ENCODE measurements at regions not wholly inside any gene's neighbourhood (a gene's known extent, or its start where the extent isn't known, plus 50 kb on each side); places are given as distances from the start of the nearest gene placed in this dataset.

- Histone ChIP-seq H3K36me3 (replicated peaks in 1 of 2; ENCODE audit: control extremely low read depth in 1 of 2, control insufficient read depth in 1 of 2, extremely low read depth in 1 of 2, insufficient read depth in 2 of 2, low read length in 1 of 2) (no peaks in the 10 kb centered on the region), H3K4me2 (replicated peaks; ENCODE audit: low read depth, low read length, poor library complexity, severe bottlenecking) (no peak overlapping the region), H3K27ac (ENCODE audit: low read length in 2 of 2) (no peak overlapping the region), H3K9ac (ENCODE audit: low read length) (no peak overlapping the region), H3K4me3 (ENCODE audit: control extremely low read depth in 1 of 5, extremely low read depth in 1 of 5, insufficient read depth in 1 of 5, low read depth in 2 of 5, low read length in 4 of 5) (no peak overlapping the region), H2AFZ (ENCODE audit: insufficient read depth, low read depth, low read length, poor library complexity, severe bottlenecking) (no peak overlapping the region), H4K20me1 (ENCODE audit: control insufficient read depth, insufficient read depth, low read length, poor library complexity, severe bottlenecking) (no peaks in the 10 kb centered on the region), H3K27me3 (replicated peaks in 1 of 4; ENCODE audit: control extremely low read depth in 1 of 4, control insufficient read depth in 3 of 4, insufficient read depth in 4 of 4, low read length in 3 of 4) (no peaks in the 10 kb centered on the region), H3K9me3 (ENCODE audit: control extremely low read depth in 1 of 3, control insufficient read depth in 2 of 3, insufficient read depth in 1 of 3, low read length in 2 of 3) (peaks cover 0 to 2% (median 0%) of the 10 kb centered on the region in 3 donors), H3K79me2 (ENCODE audit: control insufficient read depth, insufficient read depth, low read length) (no peaks in the 10 kb centered on the region), H3K4me1 (ENCODE audit: control insufficient read depth in 2 of 2, insufficient read depth in 2 of 2, low read length in 2 of 2) (no peaks in the 10 kb centered on the region)
- no peak for DNase-seq
- Mint-ChIP-seq H3K27me3 (no peaks in the 10 kb centered on the region), H3K4me3 (no peak overlapping the region), H3K27ac (no peak overlapping the region), H3K9me3 (ENCODE audit: insufficient read depth) (no peaks in the 10 kb centered on the region), H3K4me1 (no peaks in the 10 kb centered on the region)
- CTCF ChIA-PET, result no interaction called here
- POLR2A ChIA-PET, result no interaction called here
- 100% methylated on average over 2 of the region's 6 CpGs for WGBS (ENCODE audit: insufficient coverage)
- no peak for TF ChIP-seq EZH2 (IDR thresholded peaks at IDR 0.05; ENCODE audit: borderline replicate concordance, insufficient read depth, low read depth, low read length, poor library complexity, severe bottlenecking)
- no peak for TF ChIP-seq CTCF (IDR thresholded peaks at IDR 0.05)
- intact Hi-C loops (cut with micrococcal nuclease), result no loop called here
- no peak for ATAC-seq (ENCODE audit: low read depth)
Measured at GRCh38 chr2:107020392-107020791, 134.4 kb upstream of the ST6GAL2 start.

GRCh38 chr2:107024269-107024668, 138.3 kb upstream of the ST6GAL2 start:
- TF ChIP-seq CTCF (IDR thresholded peaks at IDR 0.05) (no peak), EZH2 (IDR thresholded peaks at IDR 0.05; ENCODE audit: borderline replicate concordance, insufficient read depth, low read depth, low read length, poor library complexity, severe bottlenecking) (no peak)
- H3K4me1 Mint-ChIP-seq, result no peaks in the 10 kb centered on the region
- ChIA-PET CTCF (no interaction called here), POLR2A (no interaction called here)
- H3K27ac Mint-ChIP-seq, result no peak overlapping the region
- DNase-seq (no peak), ATAC-seq (ENCODE audit: low read depth) (no peak)
- intact Hi-C loops (cut with micrococcal nuclease), result no loop called here
- Histone ChIP-seq H3K36me3 (replicated peaks in 1 of 2; ENCODE audit: control extremely low read depth in 1 of 2, control insufficient read depth in 1 of 2, extremely low read depth in 1 of 2, insufficient read depth in 2 of 2, low read length in 1 of 2) (no peaks in the 10 kb centered on the region), H4K20me1 (ENCODE audit: control insufficient read depth, insufficient read depth, low read length, poor library complexity, severe bottlenecking) (no peaks in the 10 kb centered on the region), H3K9ac (ENCODE audit: low read length) (no peak overlapping the region), H2AFZ (ENCODE audit: insufficient read depth, low read depth, low read length, poor library complexity, severe bottlenecking) (no peak overlapping the region), H3K27me3 (replicated peaks in 1 of 4; ENCODE audit: control extremely low read depth in 1 of 4, control insufficient read depth in 3 of 4, insufficient read depth in 4 of 4, low read length in 3 of 4) (no peaks in the 10 kb centered on the region), H3K9me3 (ENCODE audit: control extremely low read depth in 1 of 3, control insufficient read depth in 2 of 3, insufficient read depth in 1 of 3, low read length in 2 of 3) (peaks cover 0 to 3% (median 0%) of the 10 kb centered on the region in 3 donors), H3K4me1 (ENCODE audit: control insufficient read depth in 2 of 2, insufficient read depth in 2 of 2, low read length in 2 of 2) (no peaks in the 10 kb centered on the region), H3K27ac (ENCODE audit: low read length in 2 of 2) (no peak overlapping the region), H3K79me2 (ENCODE audit: control insufficient read depth, insufficient read depth, low read length) (no peaks in the 10 kb centered on the region), H3K4me2 (replicated peaks; ENCODE audit: low read depth, low read length, poor library complexity, severe bottlenecking) (no peak overlapping the region), H3K4me3 (ENCODE audit: control extremely low read depth in 1 of 5, extremely low read depth in 1 of 5, insufficient read depth in 1 of 5, low read depth in 2 of 5, low read length in 4 of 5) (no peak overlapping the region)
- 92% methylated on average over 2 of the region's 2 CpGs for WGBS (ENCODE audit: insufficient coverage)
- no peaks in the 10 kb centered on the region for H3K9me3 Mint-ChIP-seq (ENCODE audit: insufficient read depth)
- no peak overlapping the region for H3K4me3 Mint-ChIP-seq
- no peaks in the 10 kb centered on the region for H3K27me3 Mint-ChIP-seq

Data from B cell (primary cell).